ENCODE measurements at regions not wholly inside any gene's neighbourhood (a gene's known extent, or its start where the extent isn't known, plus 50 kb on each side); places are given as distances from the start of the nearest gene placed in this dataset.
A peak's percentile ranks its signal among the peaks of the same experiment; 100 is the strongest.

DNA sequence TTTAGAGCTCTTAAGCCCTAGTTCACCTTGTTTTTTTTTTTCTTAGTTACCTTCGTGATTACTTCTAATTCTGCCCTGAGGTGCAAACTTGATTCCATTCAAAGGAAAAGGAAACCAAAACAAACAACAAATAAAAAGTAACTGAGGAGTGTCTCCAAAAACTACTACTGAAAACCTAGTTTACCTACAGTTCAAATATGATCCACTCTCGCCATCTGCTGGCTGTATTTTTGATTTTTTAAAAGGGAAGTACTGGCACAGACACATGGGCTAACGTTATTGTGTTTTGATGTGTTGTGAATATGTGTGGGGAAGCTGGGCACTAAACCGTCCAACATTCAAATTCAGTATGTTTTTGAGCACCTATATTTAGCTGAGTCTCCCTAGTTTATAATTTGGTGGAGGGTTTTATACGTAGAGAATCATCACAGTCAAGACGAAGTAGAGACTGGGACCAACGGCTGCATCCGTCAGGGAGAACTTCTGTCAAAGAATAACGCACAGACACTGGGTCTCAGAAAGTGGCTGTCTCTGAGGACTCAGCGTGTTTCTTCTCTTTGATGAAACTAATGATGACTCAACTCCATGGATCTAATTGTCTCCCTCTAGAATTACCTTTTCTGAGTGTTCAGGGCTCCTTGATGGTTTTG is 373.5 kb upstream of the BTBD3 start:
- ATAC-seq = peak; percentile 94
- no peak for TF ChIP-seq ZNF70 (CRISPR knock-in tag; IDR thresholded peaks at IDR 0.05)
- TF ChIP-seq ISL1 (CRISPR knock-in tag; IDR thresholded peaks at IDR 0.05) = no peak
- no peak for TF ChIP-seq ZNF565 (CRISPR knock-in tag; conservative IDR thresholded peaks at IDR 0.05; ENCODE audit: low read depth)
- no peak for TF ChIP-seq ZFP3 (CRISPR knock-in tag; IDR thresholded peaks at IDR 0.05)
- no peak for TF ChIP-seq BACH2 (CRISPR knock-in tag; IDR thresholded peaks at IDR 0.05; ENCODE audit: borderline replicate concordance)
- no peak for TF ChIP-seq TCF4 (CRISPR knock-in tag; IDR thresholded peaks at IDR 0.05; ENCODE audit: borderline replicate concordance)
- no peak for TF ChIP-seq ZFP30 (CRISPR knock-in tag; IDR thresholded peaks at IDR 0.05)
- TF ChIP-seq ZNF8 (CRISPR knock-in tag; IDR thresholded peaks at IDR 0.05) = no peak
- no peak for TF ChIP-seq SNAI2 (CRISPR knock-in tag; IDR thresholded peaks at IDR 0.05)
- TF ChIP-seq ZC3H10 (CRISPR knock-in tag; IDR thresholded peaks at IDR 0.05) = no peak
- TF ChIP-seq TSHZ2 (CRISPR knock-in tag; IDR thresholded peaks at IDR 0.05) = no peak
- no peak for TF ChIP-seq CSDC2 (CRISPR knock-in tag; IDR thresholded peaks at IDR 0.05)
- TF ChIP-seq TOX (CRISPR knock-in tag; IDR thresholded peaks at IDR 0.05; ENCODE audit: borderline replicate concordance) = no peak
- TF ChIP-seq CSRNP3 (CRISPR knock-in tag; IDR thresholded peaks at IDR 0.05) = no peak
- TF ChIP-seq OSR1 (CRISPR knock-in tag; IDR thresholded peaks at IDR 0.05) = no peak
- no peak for TF ChIP-seq CREB5 (CRISPR knock-in tag; IDR thresholded peaks at IDR 0.05; ENCODE audit: low read depth)
- no peak for TF ChIP-seq PPARA (CRISPR knock-in tag; IDR thresholded peaks at IDR 0.05; ENCODE audit: borderline replicate concordance)
- no peak for TF ChIP-seq RARB (CRISPR knock-in tag; IDR thresholded peaks at IDR 0.05)
- TF ChIP-seq, protein P1, sequence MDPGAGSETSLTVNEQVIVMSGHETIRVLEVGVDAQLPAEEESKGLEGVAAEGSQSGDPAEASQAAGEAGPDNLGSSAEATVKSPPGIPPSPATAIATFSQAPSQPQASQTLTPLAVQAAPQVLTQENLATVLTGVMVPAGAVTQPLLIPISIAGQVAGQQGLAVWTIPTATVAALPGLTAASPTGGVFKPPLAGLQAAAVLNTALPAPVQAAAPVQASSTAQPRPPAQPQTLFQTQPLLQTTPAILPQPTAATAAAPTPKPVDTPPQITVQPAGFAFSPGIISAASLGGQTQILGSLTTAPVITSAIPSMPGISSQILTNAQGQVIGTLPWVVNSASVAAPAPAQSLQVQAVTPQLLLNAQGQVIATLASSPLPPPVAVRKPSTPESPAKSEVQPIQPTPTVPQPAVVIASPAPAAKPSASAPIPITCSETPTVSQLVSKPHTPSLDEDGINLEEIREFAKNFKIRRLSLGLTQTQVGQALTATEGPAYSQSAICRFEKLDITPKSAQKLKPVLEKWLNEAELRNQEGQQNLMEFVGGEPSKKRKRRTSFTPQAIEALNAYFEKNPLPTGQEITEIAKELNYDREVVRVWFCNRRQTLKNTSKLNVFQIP (CRISPR knock-in tag; IDR thresholded peaks at IDR 0.05; ENCODE audit: borderline replicate concordance, low read depth) = no peak
- TF ChIP-seq PATZ1 (CRISPR knock-in tag; IDR thresholded peaks at IDR 0.05; ENCODE audit: borderline replicate concordance) = no peak

DNA sequence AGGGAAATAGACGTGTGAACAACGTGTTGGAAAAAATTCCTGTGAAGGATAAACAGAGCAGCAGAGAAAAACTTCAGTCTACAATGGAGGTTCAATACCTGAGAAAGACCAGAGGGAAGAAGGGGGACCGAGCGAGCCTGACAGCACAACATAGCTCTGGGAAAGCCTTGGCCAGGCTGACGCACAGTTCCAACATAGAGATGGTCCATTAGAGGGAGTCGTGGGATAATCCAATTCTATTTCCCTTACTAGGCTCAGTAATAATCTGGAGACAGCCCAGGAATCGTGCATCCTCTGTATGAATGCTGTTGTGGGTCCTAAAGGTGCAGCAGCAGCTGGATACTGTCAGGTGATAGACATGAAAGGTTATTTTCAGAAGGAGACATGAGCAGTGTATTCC is 370.8 kb upstream of the BTBD3 start:
- no peak for ATAC-seq
- TF ChIP-seq ZNF565 (CRISPR knock-in tag; conservative IDR thresholded peaks at IDR 0.05; ENCODE audit: low read depth) (no peak), BACH2 (CRISPR knock-in tag; IDR thresholded peaks at IDR 0.05; ENCODE audit: borderline replicate concordance) (no peak), ZNF8 (CRISPR knock-in tag; IDR thresholded peaks at IDR 0.05) (no peak), ZC3H10 (CRISPR knock-in tag; IDR thresholded peaks at IDR 0.05) (no peak), ZFP30 (CRISPR knock-in tag; IDR thresholded peaks at IDR 0.05) (no peak), TSHZ2 (CRISPR knock-in tag; IDR thresholded peaks at IDR 0.05) (no peak), ESRRG (CRISPR knock-in tag; IDR thresholded peaks at IDR 0.05) (no peak)
- TF ChIP-seq, protein P1 (CRISPR knock-in tag; IDR thresholded peaks at IDR 0.05; ENCODE audit: borderline replicate concordance, low read depth) = no peak
